HG02759 (cell line): ENCODE measurements at regions not wholly inside any gene's neighbourhood (a gene's known extent, or its start where the extent isn't known, plus 50 kb on each side); places are given as distances from the start of the nearest gene placed in this dataset.

ENCODE experiments used
- ATAC-seq: cut with Tn5 transposase; IDR thresholded peaks from one replicate; pipeline ENCODE4 v1.9.1; 2021; ENCODE audit warnings: mild to moderate bottlenecking, moderate library complexity; ENCODE audit not compliant: unreplicated experiment

- no peak for ATAC-seq
Observed at GRCh38 chr7:25314094-25314730, 85.9 kb upstream of the NPVF start.

- no peak for ATAC-seq
Observed at GRCh38 chr7:25314731-25315267, 86.5 kb upstream of the NPVF start.

- ATAC-seq: no peak
Observed at GRCh38 chr7:25316366-25316765, 88.1 kb upstream of the NPVF start.

- ATAC-seq: no peak
Observed at GRCh38 chr7:25318047-25318446, 89.8 kb upstream of the NPVF start.

- ATAC-seq: no peak
Observed at GRCh38 chr7:25319707-25320106, 91.4 kb upstream of the NPVF start.

GRCh38 chr7:25320791-25321190 lies 92.5 kb upstream of the NPVF start:
- ATAC-seq: no peak

GRCh38 chr7:25321424-25321823 lies 93.1 kb upstream of the NPVF start:
- ATAC-seq: no peak

GRCh38 chr7:25322473-25322872 lies 94.2 kb upstream of the NPVF start:
- ATAC-seq: no peak

GRCh38 chr7:25325186-25325757 lies 97.0 kb upstream of the NPVF start:
- ATAC-seq: no peak

- no peak for ATAC-seq
Observed at GRCh38 chr7:25326501-25327156, 98.3 kb upstream of the NPVF start.

- ATAC-seq: no peak
Observed at GRCh38 chr7:25329815-25330214, 101.5 kb upstream of the NPVF start.

- ATAC-seq: no peak
Observed at GRCh38 chr7:25333296-25333928, 105.1 kb upstream of the NPVF start.

- ATAC-seq: no peak
Observed at GRCh38 chr7:25347360-25348066, 119.2 kb upstream of the NPVF start.

- no peak for ATAC-seq
Observed at GRCh38 chr7:25348104-25348503, 119.8 kb upstream of the NPVF start.

- ATAC-seq: no peak
Observed at GRCh38 chr7:25349283-25350017, 121.2 kb upstream of the NPVF start.

- ATAC-seq: no peak
Observed at GRCh38 chr7:25350041-25350440, 121.8 kb upstream of the NPVF start.

- no peak for ATAC-seq
Observed at GRCh38 chr7:25351761-25352160, 123.5 kb upstream of the NPVF start.

- no peak for ATAC-seq
Observed at GRCh38 chr7:25353196-25353595, 124.9 kb upstream of the NPVF start.

- no peak for ATAC-seq
Observed at GRCh38 chr7:25353732-25354131, 125.4 kb upstream of the NPVF start.

GRCh38 chr7:25356534-25357151 lies 128.4 kb upstream of the NPVF start:
- no peak for ATAC-seq
